GM12874 (cell line): ENCODE measurements at regions not wholly inside any gene's neighbourhood (a gene's known extent, or its start where the extent isn't known, plus 50 kb on each side); places are given as distances from the start of the nearest gene placed in this dataset.

Experiments
- TF ChIP-seq, protein P1 (sequence below): IDR thresholded peaks from 2 replicates; pipeline ENCODE4 v1.5.1; 2011; ENCODE audit warnings: low read depth, mild to moderate bottlenecking, control low read depth, low read length, moderate library complexity; ENCODE audit not compliant: insufficient read depth

DNA sequence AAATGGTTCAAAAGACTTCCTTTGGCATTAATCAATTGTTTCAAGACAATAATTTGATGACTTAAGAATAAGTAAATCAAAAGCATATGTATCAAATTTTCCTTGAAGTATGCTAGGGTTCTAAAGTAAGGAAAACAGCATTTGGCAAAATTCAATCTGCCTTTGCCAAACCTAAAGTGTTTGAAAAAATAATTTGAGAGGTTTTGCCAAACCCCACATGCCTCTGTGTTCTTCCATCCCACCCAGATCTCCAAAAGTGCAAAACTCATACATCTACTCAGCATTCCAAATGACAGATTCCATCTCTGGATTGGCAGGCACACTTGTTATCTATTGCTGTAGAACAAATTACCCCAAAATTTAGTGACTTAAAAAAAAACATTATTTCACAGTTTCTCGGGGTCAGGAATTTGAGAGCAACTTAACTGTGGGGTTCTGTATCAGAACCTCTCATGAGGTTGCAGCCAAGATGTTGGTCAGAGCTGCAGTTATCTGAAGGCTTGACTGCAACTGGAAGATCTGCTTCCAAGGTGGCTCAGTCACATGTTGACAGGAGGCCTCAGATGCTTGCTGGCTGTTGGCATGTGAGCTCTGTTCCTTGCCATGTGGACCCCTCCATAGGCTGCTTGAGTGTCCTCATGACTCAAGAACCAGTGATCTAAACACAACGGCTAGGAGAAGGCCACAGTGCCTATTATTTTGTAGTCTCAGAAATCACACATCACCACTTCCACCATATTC, 100.6 kb upstream of the ARHGAP42 start:
- TF ChIP-seq, protein P1, sequence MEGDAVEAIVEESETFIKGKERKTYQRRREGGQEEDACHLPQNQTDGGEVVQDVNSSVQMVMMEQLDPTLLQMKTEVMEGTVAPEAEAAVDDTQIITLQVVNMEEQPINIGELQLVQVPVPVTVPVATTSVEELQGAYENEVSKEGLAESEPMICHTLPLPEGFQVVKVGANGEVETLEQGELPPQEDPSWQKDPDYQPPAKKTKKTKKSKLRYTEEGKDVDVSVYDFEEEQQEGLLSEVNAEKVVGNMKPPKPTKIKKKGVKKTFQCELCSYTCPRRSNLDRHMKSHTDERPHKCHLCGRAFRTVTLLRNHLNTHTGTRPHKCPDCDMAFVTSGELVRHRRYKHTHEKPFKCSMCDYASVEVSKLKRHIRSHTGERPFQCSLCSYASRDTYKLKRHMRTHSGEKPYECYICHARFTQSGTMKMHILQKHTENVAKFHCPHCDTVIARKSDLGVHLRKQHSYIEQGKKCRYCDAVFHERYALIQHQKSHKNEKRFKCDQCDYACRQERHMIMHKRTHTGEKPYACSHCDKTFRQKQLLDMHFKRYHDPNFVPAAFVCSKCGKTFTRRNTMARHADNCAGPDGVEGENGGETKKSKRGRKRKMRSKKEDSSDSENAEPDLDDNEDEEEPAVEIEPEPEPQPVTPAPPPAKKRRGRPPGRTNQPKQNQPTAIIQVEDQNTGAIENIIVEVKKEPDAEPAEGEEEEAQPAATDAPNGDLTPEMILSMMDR, result no peak

- TF ChIP-seq, protein P1, result no peak
Observed at GRCh38 chr11:100592619-100593260, 94.3 kb upstream of the ARHGAP42 start.

- TF ChIP-seq, protein P1, result no peak
Observed at GRCh38 chr11:100593291-100593690, 93.8 kb upstream of the ARHGAP42 start.

DNA sequence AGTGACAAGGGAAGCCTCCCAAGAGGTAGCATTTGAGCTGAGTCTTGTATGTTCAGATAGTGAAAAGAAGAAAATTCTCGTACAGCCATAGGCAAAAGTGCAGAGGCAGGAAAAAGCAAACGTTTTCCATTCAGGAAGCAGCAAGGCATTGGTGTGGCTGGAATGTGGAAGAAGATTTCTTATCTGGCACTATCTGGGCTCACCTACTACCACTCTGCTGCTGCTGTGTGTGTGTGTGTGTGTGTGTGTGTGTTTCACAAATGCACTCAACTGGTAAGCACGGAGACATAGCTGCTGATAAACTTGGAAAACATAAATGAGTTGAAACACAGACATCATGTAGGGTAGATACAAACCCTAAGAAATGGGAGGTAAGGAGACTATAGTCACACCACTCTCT, 92.8 kb upstream of the ARHGAP42 start:
- TF ChIP-seq, protein P1, result no peak

DNA sequence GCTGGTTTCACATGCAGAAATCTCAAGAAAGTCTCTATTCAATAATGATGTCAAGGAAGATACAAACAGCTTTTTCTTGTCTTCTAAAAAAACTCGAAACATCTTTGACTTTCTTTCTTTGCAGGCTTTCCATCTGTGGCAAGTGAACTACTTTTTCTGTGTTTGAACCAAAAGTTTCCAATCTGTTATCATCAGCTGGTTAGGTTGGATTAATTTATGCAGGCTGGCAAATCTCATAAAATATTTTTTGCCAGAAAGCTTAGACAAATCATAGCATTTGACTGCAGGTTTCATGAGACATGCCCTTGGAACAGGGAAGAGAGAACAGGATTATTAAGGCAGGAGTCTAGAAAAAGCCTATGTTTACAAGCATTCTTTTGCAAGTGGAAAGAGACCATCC, 86.1 kb upstream of the ARHGAP42 start:
- TF ChIP-seq, protein P1, result no peak

DNA sequence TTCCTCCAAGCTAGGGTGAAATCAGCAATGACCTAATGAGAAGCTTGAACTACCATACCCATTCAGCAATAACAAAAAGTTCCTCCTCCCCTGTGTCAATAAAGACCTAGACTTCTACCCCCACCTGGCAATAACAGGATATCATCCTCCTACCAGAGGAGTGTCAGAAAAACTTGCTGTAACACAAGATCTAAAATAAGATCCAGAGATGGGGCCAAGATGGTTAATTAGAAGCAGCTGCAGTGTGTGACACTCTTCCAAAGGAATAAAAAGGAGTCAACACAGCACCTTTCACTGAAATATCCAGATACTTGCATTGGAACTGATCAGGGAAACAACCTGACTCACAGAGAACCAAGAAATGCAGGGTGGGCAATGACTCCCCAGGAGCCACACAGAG, 84.4 kb upstream of the ARHGAP42 start:
- TF ChIP-seq, protein P1, result no peak

- TF ChIP-seq, protein P1, result no peak
Observed at GRCh38 chr11:100612766-100613165, 74.3 kb upstream of the ARHGAP42 start.
